ENCODE measurements at regions not wholly inside any gene's neighbourhood (a gene's known extent, or its start where the extent isn't known, plus 50 kb on each side); places are given as distances from the start of the nearest gene placed in this dataset.

GRCh38 chr5:107216587-107216986, 454.1 kb downstream of the EFNA5 start:
- DNase-seq (ENCODE audit: low spot score), result no peak

GRCh38 chr5:107215611-107216010, 455.1 kb downstream of the EFNA5 start:
- no peak for DNase-seq (ENCODE audit: low spot score)

DNA sequence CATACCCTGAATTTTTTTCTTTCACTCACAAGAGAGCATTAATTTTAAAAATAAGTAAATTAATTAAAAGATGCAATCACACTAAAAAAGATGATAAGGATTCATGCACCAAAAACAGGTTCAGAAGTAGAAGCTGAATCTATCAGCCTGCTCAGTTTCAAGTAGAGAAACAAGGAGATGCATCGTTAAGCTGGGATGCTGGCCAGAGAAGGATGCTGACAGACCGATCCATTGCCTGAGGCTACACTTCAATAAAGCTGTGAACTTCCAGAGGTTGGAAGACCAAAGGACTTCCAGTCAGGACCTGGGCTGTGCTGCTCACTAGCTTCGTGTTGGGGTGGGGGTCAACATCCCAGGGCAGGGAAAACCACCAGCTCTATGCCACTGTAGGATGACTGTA, 457.7 kb downstream of the EFNA5 start:
- no peak for DNase-seq (ENCODE audit: low spot score)

- no peak for DNase-seq (ENCODE audit: low spot score)
Measured at GRCh38 chr5:107211630-107212029, 459.1 kb downstream of the EFNA5 start.

- DNase-seq (ENCODE audit: low spot score), result no peak
Measured at GRCh38 chr5:107208867-107209266, 461.9 kb downstream of the EFNA5 start.

DNA sequence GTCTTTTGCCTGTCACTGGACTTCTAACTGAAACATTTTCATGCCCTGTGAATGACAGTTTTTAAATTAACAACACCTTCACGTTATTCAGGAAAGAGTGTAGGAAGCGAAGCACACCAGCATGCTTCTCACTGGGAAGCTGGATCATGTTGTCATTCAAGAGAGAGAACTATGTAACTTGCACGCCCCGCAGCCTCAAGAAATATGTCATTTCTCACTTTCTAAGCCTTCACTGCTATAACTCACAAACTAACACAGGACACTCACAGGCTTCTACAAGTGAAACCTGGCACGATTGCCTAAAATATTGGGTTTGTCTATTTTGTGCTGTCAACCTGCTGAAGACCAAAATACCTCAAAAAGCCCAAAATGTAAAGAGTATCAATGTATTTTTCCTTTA, 466.3 kb downstream of the EFNA5 start:
- DNase-seq (ENCODE audit: low spot score), result no peak

DNA sequence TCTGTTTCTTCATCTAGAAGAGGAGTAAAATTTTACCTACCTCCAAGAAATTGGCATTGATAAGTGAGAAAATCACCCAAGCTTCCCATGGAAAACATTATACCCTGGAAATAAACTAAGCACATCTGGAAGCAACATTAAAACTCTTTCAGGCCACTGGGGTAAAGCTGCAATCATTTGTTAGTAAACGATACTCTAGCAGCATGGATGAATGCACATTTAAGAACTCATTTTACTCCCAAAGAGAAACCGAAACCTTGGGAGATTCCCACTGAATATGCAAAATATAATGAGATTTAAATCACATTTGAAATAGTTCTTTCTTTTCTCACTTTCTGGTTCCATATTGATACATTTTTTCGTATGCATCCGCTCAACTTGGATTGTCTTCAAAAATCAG, 467.5 kb downstream of the EFNA5 start:
- no peak for DNase-seq (ENCODE audit: low spot score)

GRCh38 chr5:107199756-107200155, 471.0 kb downstream of the EFNA5 start:
- DNase-seq (ENCODE audit: low spot score), result no peak

- DNase-seq (ENCODE audit: low spot score), result no peak
Measured at GRCh38 chr5:107196500-107197059, 474.2 kb downstream of the EFNA5 start.

- no peak for DNase-seq (ENCODE audit: low spot score)
Measured at GRCh38 chr5:107195890-107196395, 474.8 kb downstream of the EFNA5 start.

DNA sequence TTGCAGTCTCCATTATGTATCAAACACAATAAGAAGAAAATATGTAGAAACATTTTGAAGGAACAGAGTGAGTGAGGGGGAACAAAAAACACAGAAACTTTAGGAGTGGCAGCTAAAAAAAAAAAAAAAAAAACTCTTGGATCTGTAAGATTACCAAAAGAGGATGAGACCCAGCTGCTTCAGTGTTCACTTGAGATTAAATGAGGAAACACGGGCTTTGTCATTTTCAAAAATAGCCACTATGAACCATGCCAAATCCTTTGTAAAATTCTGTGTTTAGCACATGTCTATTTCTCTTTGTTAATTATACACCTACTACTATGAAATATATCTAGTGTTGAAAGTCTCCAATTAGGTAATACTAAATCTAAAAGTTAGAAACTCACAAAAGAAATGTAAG, 485.9 kb downstream of the EFNA5 start:
- no peak for DNase-seq (ENCODE audit: low spot score)

- no peak for DNase-seq (ENCODE audit: low spot score)
Measured at GRCh38 chr5:107184066-107184465, 486.7 kb downstream of the EFNA5 start.

GRCh38 chr5:107170620-107171019, 500.1 kb downstream of the EFNA5 start:
- DNase-seq (ENCODE audit: low spot score), result no peak

GRCh38 chr5:107169867-107170266, 500.9 kb downstream of the EFNA5 start:
- no peak for DNase-seq (ENCODE audit: low spot score)

- DNase-seq (ENCODE audit: low spot score), result no peak
Measured at GRCh38 chr5:107168848-107169752, 501.6 kb downstream of the EFNA5 start.

DNA sequence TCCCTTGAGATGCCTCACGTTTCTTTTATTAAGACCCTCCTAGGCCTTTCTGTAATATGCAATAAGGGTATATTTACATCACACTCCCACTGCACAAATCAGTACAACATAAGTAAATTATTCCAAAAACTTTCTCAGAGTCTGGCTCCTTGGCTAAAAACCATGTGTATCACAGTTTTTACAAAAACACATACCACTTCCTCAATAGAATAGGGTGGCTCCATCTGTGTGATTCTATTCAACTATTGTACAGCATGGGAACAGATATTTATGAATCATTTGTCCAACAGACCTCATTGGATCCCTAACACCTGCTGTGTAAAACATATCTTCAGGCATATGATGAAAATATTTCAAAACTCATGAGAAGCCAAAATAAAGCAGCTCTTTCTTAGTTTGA, 502.7 kb downstream of the EFNA5 start:
- DNase-seq (ENCODE audit: low spot score), result no peak

DNA sequence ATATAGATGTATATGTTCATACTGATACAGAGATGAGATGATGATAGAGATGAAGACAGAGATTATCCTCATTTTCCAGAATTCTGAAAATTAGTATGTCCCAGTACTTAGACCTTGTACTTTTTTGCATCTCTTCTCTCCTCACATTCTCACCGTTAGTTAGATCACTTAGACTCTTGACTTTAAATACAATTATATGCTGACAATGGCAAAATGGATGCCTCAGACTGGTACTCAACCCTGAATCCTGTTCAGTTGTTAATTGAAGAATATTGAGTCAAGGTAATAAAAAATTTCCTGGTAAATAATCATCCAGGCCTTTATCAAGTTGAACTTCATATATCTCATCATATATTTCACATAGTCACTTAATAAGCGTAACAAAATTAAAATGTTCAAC, 505.4 kb downstream of the EFNA5 start:
- DNase-seq (ENCODE audit: low spot score), result no peak

DNA sequence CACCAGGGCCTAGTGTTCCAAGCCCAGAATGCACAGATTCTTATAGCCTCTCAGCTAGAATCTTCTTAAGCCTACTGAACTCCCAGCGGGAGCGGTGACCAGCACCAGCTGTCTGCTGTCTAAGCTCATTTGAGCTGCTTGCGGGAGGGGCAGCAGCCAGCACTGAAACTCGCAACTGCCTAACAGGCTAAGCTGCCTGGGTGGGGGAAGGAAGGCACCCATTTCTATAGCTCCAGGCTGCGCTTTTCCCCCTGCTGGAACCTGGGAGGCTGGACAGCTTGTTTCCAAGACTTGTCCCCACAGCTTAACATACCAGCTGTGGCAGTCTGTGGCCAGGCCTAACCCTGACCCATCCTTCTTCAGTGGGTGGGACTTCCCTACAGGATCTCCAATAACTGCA, 512.9 kb downstream of the EFNA5 start:
- DNase-seq (ENCODE audit: low spot score), result no peak

GRCh38 chr5:107155707-107156106, 515.0 kb downstream of the EFNA5 start:
- no peak for DNase-seq (ENCODE audit: low spot score)

- no peak for DNase-seq (ENCODE audit: low spot score)
Measured at GRCh38 chr5:107154593-107154992, 516.1 kb downstream of the EFNA5 start.

GRCh38 chr5:107153283-107153682, 517.5 kb downstream of the EFNA5 start:
- DNase-seq (ENCODE audit: low spot score), result no peak

DNA sequence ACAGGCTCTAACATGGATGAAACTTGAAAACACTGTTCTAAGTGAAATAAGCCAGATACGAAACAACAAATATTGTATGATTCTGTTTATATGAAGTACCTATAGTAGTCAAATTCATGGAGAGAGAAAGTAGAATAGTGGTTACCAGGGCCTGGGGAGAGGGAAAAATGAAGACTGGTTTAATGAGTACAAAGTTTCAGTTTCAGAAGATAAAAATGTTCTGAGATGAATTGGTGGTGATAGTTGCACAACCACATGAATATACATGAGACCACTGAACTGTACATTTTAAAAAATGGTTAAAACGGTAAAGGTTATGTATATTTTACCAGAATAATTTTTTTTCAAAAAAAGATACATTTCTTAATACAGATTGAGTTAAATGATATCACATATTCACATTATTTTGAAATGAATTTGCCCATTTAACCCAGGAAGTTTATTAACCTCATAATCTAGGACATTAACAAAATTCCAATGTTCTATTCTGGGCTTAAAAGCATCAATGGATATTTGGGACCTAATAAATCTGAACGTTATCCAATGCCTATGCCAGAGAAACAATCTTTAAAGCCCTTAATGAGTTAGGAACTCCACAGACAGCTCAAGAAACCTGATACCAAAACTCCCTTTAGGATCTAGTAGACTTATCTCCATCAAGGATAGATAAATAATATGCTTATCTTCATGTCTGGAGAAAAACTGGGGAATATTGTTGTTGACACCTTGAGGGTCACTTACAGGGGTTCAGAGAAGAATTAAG, 521.3 kb downstream of the EFNA5 start:
- no peak for DNase-seq (ENCODE audit: low spot score)

DNA sequence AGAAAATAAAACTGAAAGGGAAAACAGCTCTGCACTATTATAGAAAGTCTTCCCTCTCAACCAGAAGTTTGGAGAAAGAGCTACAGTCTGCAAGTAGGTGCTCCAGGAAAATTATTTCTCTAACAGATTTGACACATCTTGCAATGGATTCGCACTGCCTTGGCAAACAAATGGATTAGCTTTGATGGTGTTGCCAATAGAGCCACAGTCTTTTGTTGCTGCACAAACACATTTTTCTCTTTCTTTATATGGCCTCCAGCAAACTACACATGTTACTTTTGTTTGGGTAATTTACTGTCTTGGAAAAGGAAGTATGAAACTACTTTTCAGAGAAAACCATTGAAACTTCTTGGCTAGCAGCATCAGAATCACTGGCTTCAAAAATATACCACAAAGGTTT, 523.1 kb downstream of the EFNA5 start:
- no peak for DNase-seq (ENCODE audit: low spot score)

Measured in hepatic stellate cell (primary cell).